ENCODE measurements at regions not wholly inside any gene's neighbourhood (a gene's known extent, or its start where the extent isn't known, plus 50 kb on each side); places are given as distances from the start of the nearest gene placed in this dataset.

DNA sequence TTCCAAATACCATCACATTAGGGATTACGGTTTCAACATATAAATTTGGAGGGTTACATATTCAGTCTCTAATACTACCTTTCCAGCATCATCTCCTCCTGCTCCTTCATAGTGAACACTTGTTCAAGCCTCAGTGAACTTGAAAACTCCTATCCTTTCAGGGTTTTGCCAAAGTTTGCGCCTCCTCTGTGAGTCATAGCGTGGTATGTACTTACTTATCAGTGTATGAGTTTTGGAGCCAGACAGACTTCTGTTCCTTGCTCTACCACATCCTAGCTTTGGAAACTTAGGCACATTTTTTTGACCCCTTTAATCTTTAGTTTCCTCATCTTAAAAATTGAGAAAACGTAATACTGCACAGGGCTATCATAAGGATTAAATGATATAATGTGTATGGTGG is 160.1 kb upstream of the ZC3H12C start:
- no peak overlapping the region for H3K27ac ChIP-seq

GRCh38 chr11:109934151-109934550 is 159.0 kb upstream of the ZC3H12C start:
- H3K27ac ChIP-seq: no peak overlapping the region
- TF ChIP-seq ZFX (IDR thresholded peaks at IDR 0.05): no peak

More for the DNA sequence above, 160.1 kb upstream of the ZC3H12C start:
- no peak for TF ChIP-seq CTCF (conservative IDR thresholded peaks at IDR 0.05)
- no peak for TF ChIP-seq ZFX (IDR thresholded peaks at IDR 0.05)

DNA sequence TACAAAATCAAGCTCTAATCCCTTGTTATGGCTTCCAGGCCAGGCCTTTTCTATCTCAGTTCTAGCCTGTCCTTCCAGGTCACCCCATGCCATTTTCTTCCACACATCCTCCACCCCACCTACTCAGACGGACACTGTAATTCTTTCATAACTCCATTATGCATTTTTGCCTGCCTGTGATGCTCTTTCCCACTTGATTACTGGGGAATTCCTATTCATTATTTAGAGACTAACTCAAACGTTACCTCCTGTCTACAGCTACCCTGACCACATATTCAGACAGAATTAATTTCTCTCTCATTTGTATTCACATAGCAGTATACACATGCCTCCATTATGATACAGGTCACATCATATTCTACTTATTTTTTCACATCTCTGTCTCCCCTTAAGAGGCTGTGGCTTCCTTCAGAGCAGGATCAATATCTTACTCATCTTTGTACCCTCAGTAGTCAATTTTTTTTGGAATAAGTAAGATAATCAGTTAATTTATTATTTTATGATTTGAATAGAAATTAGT is 156.5 kb upstream of the ZC3H12C start:
- no peak overlapping the region for H3K27ac ChIP-seq
- no peak for TF ChIP-seq ZFX (IDR thresholded peaks at IDR 0.05)
- TF ChIP-seq CTCF (conservative IDR thresholded peaks at IDR 0.05): no peak

- H3K27ac ChIP-seq: no peak overlapping the region
- TF ChIP-seq CTCF (conservative IDR thresholded peaks at IDR 0.05) (no peak), ZFX (IDR thresholded peaks at IDR 0.05) (no peak)
Measured at GRCh38 chr11:109937968-109938367, 155.2 kb upstream of the ZC3H12C start.

GRCh38 chr11:109939166-109939810 is 153.9 kb upstream of the ZC3H12C start:
- no peak for TF ChIP-seq ZFX (IDR thresholded peaks at IDR 0.05)
- TF ChIP-seq CTCF (conservative IDR thresholded peaks at IDR 0.05): peak; percentile 77
- H3K27ac ChIP-seq: no peak overlapping the region

- no peak for TF ChIP-seq ZFX (IDR thresholded peaks at IDR 0.05)
- TF ChIP-seq CTCF (conservative IDR thresholded peaks at IDR 0.05): no peak
- no peak overlapping the region for H3K27ac ChIP-seq
Measured at GRCh38 chr11:109940816-109941215, 152.4 kb upstream of the ZC3H12C start.

DNA sequence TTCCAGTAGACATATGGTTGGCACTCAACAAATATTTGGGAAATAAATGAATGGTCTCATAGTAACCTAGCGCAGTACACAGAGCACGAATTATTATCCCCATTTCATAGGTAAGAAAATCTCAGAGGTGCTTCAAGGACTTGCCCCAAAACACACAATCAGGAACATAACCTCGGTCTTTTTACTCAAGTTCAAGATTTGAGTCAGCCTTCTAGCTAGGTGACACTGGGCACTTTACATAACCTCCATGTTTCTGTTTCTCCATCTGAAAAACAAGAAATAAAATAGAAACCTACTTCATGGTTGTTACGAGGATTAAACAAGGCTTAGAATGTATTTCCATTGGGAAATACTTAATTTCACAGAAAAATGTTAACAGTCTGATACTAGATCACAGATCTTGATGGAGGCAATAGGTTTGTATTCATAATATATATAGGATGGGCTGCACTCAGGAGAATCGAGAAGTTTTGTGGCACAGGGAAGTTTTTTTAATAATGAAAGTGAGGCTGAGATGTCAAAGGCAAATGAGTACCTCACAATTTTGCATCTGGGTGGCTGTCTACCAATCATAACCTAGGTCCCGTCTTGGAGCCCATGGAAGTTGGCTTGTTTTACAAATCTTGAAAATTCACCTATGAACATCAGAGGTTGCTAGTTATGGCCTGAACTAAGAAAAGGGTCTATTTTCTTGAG is 147.4 kb upstream of the ZC3H12C start:
- H3K27ac ChIP-seq: no peak overlapping the region
- 0 out of 2 replicates have a peak, but pooled peaks have one; percentile 73 for TF ChIP-seq CTCF (conservative IDR thresholded peaks at IDR 0.05)
- no peak for TF ChIP-seq ZFX (IDR thresholded peaks at IDR 0.05)

Data from C4-2B (cell line).